HFFc6 (cell line): ENCODE measurements at regions not wholly inside any gene's neighbourhood (a gene's known extent, or its start where the extent isn't known, plus 50 kb on each side); places are given as distances from the start of the nearest gene placed in this dataset.

Source experiments
- DNase-seq: peaks from one replicate; pipeline ENCODE4 v3.0.0-alpha.2; 2018
- H3K27ac Mint-ChIP-seq: 2 replicates; pipeline ENCODE4 v1.8.0; 2020; ENCODE audit warnings: mild to moderate bottlenecking, mixed read lengths
- H3K27me3 Mint-ChIP-seq: 2 replicates; pipeline ENCODE4 v1.8.0; 2021; ENCODE audit warnings: mild to moderate bottlenecking, moderate library complexity, mixed read lengths; ENCODE audit not compliant: insufficient read depth
- H3K36me3 Mint-ChIP-seq: 2 replicates; pipeline ENCODE4 v1.8.0; 2021; ENCODE audit warnings: low read depth, mixed read lengths
- H3K4me1 Mint-ChIP-seq: 2 replicates; pipeline ENCODE4 v1.8.0; 2020; ENCODE audit warnings: low read depth, mixed read lengths
- H3K4me3 Mint-ChIP-seq: 2 replicates; pipeline ENCODE4 v1.8.0; 2020; ENCODE audit warnings: mild to moderate bottlenecking, moderate library complexity, mixed read lengths
- H3K9me3 Mint-ChIP-seq: 2 replicates; pipeline ENCODE4 v1.8.0; 2020; ENCODE audit warnings: mild to moderate bottlenecking, mixed read lengths
- CTCF ChIP-seq: fragments of 200-600 bp; sonication (generic); IDR thresholded peaks from 2 replicates; pipeline ENCODE4 v1.5.0; 2021; ENCODE audit warnings: antibody characterized with exemption, mild to moderate bottlenecking

- H3K9me3 Mint-ChIP-seq: no peaks in the 10 kb centered on the region; the same call in 1 of the 2 replicates
- no peaks in the 10 kb centered on the region; the same call in 1 of the 2 replicates for H3K4me1 Mint-ChIP-seq
- peaks cover 2% of the 10 kb centered on the region for H3K27me3 Mint-ChIP-seq
- DNase-seq: no peak
- no peak overlapping the region for H3K4me3 Mint-ChIP-seq
- H3K27ac Mint-ChIP-seq: no peak overlapping the region
- TF ChIP-seq CTCF: no peak
- H3K36me3 Mint-ChIP-seq: no peaks in the 10 kb centered on the region
Observed at GRCh38 chr6:43879722-43880121, 109.7 kb downstream of the VEGFA start.

GRCh38 chr6:43878823-43879495, 108.9 kb downstream of the VEGFA start:
- Mint-ChIP-seq H3K27me3 (no peaks in the 10 kb centered on the region; the same call in none of the 2 replicates), H3K9me3 (no peaks in the 10 kb centered on the region; the same call in 1 of the 2 replicates), H3K36me3 (no peaks in the 10 kb centered on the region), H3K4me3 (no peak overlapping the region), H3K27ac (no peak overlapping the region), H3K4me1 (no peaks in the 10 kb centered on the region; the same call in 1 of the 2 replicates)
- no peak for TF ChIP-seq CTCF
- DNase-seq: no peak

- H3K36me3 Mint-ChIP-seq: no peaks in the 10 kb centered on the region
- no peak for TF ChIP-seq CTCF
- peaks cover 4% of the 10 kb centered on the region for H3K27me3 Mint-ChIP-seq
- no peaks in the 10 kb centered on the region; the same call in 1 of the 2 replicates for H3K4me1 Mint-ChIP-seq
- no peak overlapping the region for H3K27ac Mint-ChIP-seq
- no peaks in the 10 kb centered on the region for H3K9me3 Mint-ChIP-seq
- DNase-seq: no peak
- H3K4me3 Mint-ChIP-seq: no peak overlapping the region
Observed at GRCh38 chr6:43878127-43878634, 108.2 kb downstream of the VEGFA start.

- no peak overlapping the region for H3K27ac Mint-ChIP-seq
- H3K4me1 Mint-ChIP-seq: no peaks in the 10 kb centered on the region; the same call in 1 of the 2 replicates
- H3K27me3 Mint-ChIP-seq: peaks cover 4% of the 10 kb centered on the region
Observed at GRCh38 chr6:43877463-43878126, 107.6 kb downstream of the VEGFA start.

GRCh38 chr6:43877036-43877435, 107.0 kb downstream of the VEGFA start:
- H3K4me1 Mint-ChIP-seq: no peaks in the 10 kb centered on the region; the same call in 1 of the 2 replicates

More at GRCh38 chr6:43877463-43878126, 107.6 kb downstream of the VEGFA start:
- H3K9me3 Mint-ChIP-seq: no peaks in the 10 kb centered on the region
- no peak overlapping the region for H3K4me3 Mint-ChIP-seq
- no peaks in the 10 kb centered on the region for H3K36me3 Mint-ChIP-seq
- DNase-seq: no peak
- TF ChIP-seq CTCF: no peak

More at GRCh38 chr6:43877036-43877435, 107.0 kb downstream of the VEGFA start:
- Mint-ChIP-seq H3K4me3 (no peak overlapping the region), H3K27me3 (peaks cover 9% of the 10 kb centered on the region), H3K36me3 (no peaks in the 10 kb centered on the region), H3K27ac (no peak overlapping the region), H3K9me3 (no peaks in the 10 kb centered on the region)
- no peak for DNase-seq
- no peak for TF ChIP-seq CTCF
